ENCODE measurements at regions not wholly inside any gene's neighbourhood (a gene's known extent, or its start where the extent isn't known, plus 50 kb on each side); places are given as distances from the start of the nearest gene placed in this dataset.

DNA sequence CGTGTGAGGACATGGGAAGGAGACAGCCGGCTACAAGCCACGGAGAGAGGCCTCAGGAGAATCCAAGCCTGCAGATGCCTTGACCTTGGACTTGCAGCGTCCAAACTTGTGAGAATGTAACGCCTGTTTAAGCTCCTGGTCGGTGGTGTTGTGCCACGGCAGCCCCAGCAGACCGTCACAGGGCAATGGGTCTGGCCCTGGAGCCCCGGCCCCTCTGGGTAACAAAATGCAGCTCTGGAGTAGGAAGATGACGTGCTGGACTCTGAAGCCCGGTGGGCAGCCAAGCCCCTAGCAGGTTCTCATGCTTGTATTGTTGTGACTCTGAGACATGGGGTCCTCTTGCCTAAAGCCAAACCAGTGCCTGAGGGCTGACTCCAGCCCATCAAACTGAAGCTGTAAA lies 174.7 kb downstream of the IRX2 start:
- TF ChIP-seq, protein P1, sequence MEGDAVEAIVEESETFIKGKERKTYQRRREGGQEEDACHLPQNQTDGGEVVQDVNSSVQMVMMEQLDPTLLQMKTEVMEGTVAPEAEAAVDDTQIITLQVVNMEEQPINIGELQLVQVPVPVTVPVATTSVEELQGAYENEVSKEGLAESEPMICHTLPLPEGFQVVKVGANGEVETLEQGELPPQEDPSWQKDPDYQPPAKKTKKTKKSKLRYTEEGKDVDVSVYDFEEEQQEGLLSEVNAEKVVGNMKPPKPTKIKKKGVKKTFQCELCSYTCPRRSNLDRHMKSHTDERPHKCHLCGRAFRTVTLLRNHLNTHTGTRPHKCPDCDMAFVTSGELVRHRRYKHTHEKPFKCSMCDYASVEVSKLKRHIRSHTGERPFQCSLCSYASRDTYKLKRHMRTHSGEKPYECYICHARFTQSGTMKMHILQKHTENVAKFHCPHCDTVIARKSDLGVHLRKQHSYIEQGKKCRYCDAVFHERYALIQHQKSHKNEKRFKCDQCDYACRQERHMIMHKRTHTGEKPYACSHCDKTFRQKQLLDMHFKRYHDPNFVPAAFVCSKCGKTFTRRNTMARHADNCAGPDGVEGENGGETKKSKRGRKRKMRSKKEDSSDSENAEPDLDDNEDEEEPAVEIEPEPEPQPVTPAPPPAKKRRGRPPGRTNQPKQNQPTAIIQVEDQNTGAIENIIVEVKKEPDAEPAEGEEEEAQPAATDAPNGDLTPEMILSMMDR (IDR thresholded peaks at IDR 0.05) = no peak
- TF ChIP-seq EZH2 (IDR thresholded peaks at IDR 0.05) (no peak), EZH2phosphoT487 (IDR thresholded peaks at IDR 0.05) (no peak)
- Histone ChIP-seq H3K27ac (no peak overlapping the region), H3K4me2 (no peak overlapping the region), H4K20me1 (ENCODE audit: low read depth) (no peaks in the 10 kb centered on the region), H3K4me1 (peaks cover 6% of the 10 kb centered on the region), H3F3A (ENCODE audit: low read depth) (no peaks in the 10 kb centered on the region), H3K27me3 (no peaks in the 10 kb centered on the region), H3K9me3 (ENCODE audit: low read depth) (no peaks in the 10 kb centered on the region), H3K36me3 (no peaks in the 10 kb centered on the region), H2AFZ (replicated peaks) (no peak overlapping the region), H3K9ac (no peak overlapping the region), H3K4me3 (no peak overlapping the region), H3K79me2 (ENCODE audit: low read depth) (no peaks in the 10 kb centered on the region)
- Mint-ChIP-seq H3K27ac (no peak overlapping the region), H3K36me3 (no peaks in the 10 kb centered on the region), H3K4me3 (no peak overlapping the region), H3K9me3 (peaks cover 6% of the 10 kb centered on the region), H3K4me1 (peaks cover 16% of the 10 kb centered on the region), H3K27me3 (ENCODE audit: insufficient read depth, low read depth) (peaks cover 15% of the 10 kb centered on the region)
- no peak for DNase-seq (ENCODE audit: low spot score)

DNA sequence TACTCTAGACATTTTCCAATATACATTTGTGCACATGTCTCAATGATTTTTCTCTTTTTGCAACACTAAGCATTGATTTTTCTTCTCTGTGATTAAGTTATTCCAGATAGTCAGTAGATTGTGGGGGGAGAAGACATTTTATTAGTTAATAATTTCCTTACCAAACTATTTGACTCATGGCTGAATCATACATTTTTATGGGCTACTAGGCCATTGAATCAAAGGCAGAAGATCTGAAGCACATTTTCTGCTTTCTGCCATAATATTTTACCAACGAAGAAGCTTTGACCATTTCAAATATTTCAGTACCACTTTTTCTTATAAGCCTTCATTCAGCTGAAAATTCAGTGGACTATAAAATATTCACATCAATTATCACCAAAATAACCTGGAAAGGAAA lies 175.6 kb downstream of the IRX2 start:
- Histone ChIP-seq H3K9me3 (ENCODE audit: low read depth) (no peaks in the 10 kb centered on the region), H3F3A (ENCODE audit: low read depth) (no peaks in the 10 kb centered on the region), H3K79me2 (ENCODE audit: low read depth) (no peaks in the 10 kb centered on the region), H3K27me3 (no peaks in the 10 kb centered on the region), H3K4me3 (no peak overlapping the region), H4K20me1 (ENCODE audit: low read depth) (no peaks in the 10 kb centered on the region), H3K27ac (no peak overlapping the region), H2AFZ (replicated peaks) (no peak overlapping the region), H3K36me3 (no peaks in the 10 kb centered on the region), H3K9ac (no peak overlapping the region), H3K4me1 (peaks cover 10% of the 10 kb centered on the region), H3K4me2 (no peak overlapping the region)
- H3K27ac Mint-ChIP-seq = no peak overlapping the region
- H3K9me3 Mint-ChIP-seq = peaks cover 6% of the 10 kb centered on the region
- DNase-seq (ENCODE audit: low spot score) = no peak
- no peak overlapping the region for H3K4me3 Mint-ChIP-seq
- H3K4me1 Mint-ChIP-seq = peaks cover 26% of the 10 kb centered on the region
- no peaks in the 10 kb centered on the region for H3K36me3 Mint-ChIP-seq
- TF ChIP-seq EZH2phosphoT487 (IDR thresholded peaks at IDR 0.05) (no peak), EZH2 (IDR thresholded peaks at IDR 0.05) (no peak)
- TF ChIP-seq, protein P1 (IDR thresholded peaks at IDR 0.05) = no peak
- H3K27me3 Mint-ChIP-seq (ENCODE audit: insufficient read depth, low read depth) = peaks cover 11% of the 10 kb centered on the region

DNA sequence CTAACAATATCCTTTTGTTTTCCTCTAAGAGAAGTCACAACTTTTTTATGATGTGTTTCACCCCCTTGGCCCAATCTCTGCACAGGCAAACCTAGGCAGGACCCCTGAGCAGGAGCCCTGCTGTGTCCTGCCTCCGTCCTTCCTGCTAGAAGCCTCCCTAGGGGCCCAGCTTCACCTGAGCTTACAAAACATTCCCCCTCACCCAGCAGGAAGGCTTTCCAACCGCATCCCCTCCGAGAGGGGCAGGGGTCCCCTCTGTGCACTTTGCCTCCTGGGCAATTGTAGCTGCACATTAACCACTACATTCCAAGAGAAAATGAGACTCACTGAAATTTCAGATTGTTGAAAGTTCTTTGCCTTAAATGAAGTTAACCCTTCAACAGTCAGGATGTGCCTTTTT lies 176.2 kb downstream of the IRX2 start:
- H3K4me1 Mint-ChIP-seq = peaks cover 31% of the 10 kb centered on the region
- DNase-seq (ENCODE audit: low spot score) = no peak
- peaks cover 6% of the 10 kb centered on the region for H3K9me3 Mint-ChIP-seq

More for the DNA sequence above, 176.2 kb downstream of the IRX2 start:
- no peaks in the 10 kb centered on the region for H3K36me3 ChIP-seq
- H3K79me2 ChIP-seq (ENCODE audit: low read depth) = no peaks in the 10 kb centered on the region
- peaks cover 13% of the 10 kb centered on the region for H3K4me1 ChIP-seq
- Mint-ChIP-seq H3K27me3 (ENCODE audit: insufficient read depth, low read depth) (peaks cover 13% of the 10 kb centered on the region), H3K27ac (no peak overlapping the region), H3K4me3 (no peak overlapping the region), H3K36me3 (no peaks in the 10 kb centered on the region)
- no peak overlapping the region for H2AFZ ChIP-seq (replicated peaks)
- no peak overlapping the region for H3K4me3 ChIP-seq
- H4K20me1 ChIP-seq (ENCODE audit: low read depth) = no peaks in the 10 kb centered on the region
- no peak overlapping the region for H3K27ac ChIP-seq
- no peaks in the 10 kb centered on the region for H3F3A ChIP-seq (ENCODE audit: low read depth)
- H3K4me2 ChIP-seq = no peak overlapping the region
- no peaks in the 10 kb centered on the region for H3K9me3 ChIP-seq (ENCODE audit: low read depth)
- H3K9ac ChIP-seq = no peak overlapping the region
- TF ChIP-seq EZH2phosphoT487 (IDR thresholded peaks at IDR 0.05) = no peak
- TF ChIP-seq, protein P1 (IDR thresholded peaks at IDR 0.05) = no peak
- TF ChIP-seq EZH2 (IDR thresholded peaks at IDR 0.05) = no peak
- H3K27me3 ChIP-seq = no peaks in the 10 kb centered on the region

All from neural progenitor cell (in vitro differentiated cells).